ENCODE measurements at regions not wholly inside any gene's neighbourhood (a gene's known extent, or its start where the extent isn't known, plus 50 kb on each side); places are given as distances from the start of the nearest gene placed in this dataset.

DNA sequence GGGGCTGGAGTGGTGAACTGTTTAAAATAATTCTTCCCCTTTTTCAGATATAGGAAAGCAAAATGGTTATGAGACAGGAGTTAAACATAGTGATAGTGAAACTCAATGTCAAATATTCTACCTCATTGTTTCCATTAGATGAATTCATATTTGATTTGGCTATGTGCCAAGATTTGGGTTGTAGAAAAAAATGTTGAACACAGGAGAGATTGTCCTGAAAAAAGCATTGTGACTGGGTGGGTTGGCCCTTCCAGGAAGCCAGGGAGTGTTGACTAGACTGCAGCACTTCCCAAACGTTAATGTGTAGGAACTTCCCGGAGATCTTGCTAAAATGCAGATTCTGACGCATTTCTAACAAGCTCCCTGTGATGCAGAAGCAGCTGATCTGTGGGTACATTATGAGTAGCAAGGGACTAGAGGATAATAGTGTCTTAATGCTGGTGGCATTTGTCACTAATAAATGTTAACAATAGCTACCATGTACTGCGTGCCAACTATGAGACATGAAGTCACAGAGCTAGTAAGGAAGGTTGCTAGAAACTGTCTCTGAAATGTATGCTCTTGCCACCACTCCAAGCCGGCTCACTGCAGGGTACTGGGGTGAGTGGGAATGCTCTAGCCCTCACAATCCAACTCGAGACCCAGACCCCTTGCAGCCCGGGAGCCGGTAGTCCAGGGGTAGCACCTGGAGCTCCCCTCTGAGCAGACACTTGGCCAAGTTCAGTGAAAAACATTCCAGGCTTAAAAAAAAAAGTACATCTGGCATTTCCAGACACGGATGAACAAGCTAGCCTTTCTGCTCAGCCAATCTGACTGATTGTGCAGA, 120.6 kb downstream of the CD47 start:
- no peak for DNase-seq

DNA sequence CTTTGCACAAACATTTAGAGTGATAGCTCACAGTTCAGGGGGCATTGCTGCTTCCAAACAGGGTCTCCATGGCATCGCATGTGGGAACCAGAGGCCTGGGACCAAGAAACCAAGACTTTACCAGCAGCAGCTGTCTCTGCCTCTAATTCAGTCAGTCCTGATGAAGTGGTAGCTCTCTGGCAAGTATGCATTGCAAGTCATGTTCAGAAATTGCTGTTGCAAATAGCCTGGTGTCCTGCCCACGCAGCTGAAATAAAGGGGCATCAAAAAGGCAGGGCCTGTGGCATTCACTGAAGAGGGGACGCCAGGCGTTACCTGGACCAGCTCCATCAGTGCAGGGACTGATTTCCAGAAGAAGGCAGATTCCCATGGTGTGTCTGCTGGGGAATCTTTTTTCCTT, 121.3 kb downstream of the CD47 start:
- no peak for DNase-seq

DNA sequence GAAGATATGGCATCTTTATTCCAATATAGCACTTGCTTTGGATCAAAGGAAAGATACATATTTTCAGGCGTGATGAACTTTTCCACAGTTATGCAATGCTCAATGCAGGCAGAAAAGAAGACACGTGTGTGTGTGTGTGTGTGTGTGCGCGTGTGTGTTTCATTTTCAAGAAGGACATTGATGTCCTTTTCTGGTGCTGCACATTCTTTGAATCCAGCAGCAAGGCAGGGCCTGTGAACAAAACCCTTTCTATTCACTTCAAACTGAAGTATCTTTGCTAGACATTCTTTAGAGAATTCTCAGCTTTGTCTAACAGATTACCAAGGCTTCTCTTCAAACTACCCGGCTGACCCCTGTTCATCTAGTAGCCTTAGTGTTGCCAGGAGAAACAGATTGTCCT, 124.6 kb downstream of the CD47 start:
- no peak for DNase-seq

DNA sequence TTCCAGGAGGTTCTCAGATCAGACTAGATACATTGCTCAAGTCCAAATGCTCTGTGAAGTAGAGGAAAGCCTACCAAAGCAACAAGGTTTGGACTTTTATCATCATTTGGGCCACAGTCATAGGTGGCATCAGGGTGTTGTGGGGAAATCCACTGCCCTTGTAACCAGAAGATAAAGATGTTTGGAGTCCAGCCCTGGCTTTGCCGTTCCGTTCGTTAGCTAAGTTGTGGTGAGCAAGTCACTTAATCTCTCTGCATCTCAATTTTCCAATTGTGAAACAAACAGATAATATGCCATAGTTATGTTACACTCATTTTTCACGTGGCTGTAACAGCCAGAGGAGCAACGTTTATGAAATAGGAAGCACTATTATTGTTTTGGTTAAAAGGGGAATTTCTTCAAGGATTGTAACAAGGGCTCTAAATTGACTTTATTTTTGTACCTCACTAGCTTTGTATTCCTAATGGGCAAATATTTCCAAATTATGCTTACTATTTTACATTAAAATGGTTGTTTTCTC, 125.6 kb downstream of the CD47 start:
- no peak for DNase-seq

DNA sequence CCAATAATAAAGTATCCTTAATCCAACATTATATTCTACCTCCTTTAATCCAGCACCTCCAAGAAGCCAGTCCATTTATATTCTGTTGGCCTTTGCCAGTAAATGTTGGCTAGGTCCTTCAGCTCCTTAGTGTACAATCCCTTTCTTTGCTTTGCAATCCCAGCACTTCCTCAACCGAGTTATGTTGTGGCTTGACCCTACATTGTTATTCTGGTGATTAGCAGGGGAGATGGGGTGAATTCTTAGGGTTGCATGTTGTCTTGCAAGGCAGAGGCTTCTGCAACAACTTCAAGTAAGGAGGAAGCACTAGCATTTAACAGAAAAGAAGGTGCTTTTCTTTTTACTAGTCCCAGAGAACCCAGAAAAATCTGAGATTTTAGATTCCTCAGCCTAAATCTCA, 127.2 kb downstream of the CD47 start:
- no peak for DNase-seq

DNA sequence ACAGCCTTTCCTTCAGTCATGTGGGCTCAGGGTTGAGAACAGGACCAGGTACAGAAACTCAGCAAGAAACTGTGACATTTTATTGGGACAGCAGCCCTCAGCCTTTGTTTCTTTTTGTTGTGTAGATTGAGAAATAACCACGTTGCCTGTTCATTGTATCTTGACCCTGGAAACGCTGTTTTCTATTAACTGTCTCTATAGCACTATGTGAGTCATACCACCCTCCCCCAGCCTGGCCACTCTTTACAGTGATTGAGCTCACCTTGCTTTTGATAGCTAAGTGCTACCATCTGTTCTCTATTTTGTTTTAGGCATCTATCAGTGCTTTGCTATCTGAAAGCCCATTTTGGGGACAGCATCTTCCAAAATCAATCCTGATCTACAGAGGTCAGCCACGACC, 127.9 kb downstream of the CD47 start:
- DNase-seq: no peak

DNA sequence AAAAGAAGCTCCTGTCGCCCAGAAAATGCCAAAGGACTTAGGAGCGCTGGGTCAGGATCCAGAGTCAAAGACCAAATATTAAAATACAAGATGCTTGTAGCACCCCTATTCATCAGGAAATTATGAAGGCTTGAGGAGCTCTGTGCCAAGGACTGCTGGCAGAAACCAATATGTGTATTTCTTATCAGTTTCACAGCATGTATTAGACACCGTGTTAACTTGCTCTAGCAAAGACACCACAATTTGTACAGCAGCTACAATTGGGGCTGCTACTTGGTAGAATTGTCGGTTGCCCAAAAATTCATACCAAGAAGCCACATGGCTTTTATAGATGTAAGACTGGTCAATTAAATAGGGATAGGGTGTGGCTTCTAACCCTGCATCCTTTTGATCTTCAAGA, 128.8 kb downstream of the CD47 start:
- DNase-seq: no peak

DNA sequence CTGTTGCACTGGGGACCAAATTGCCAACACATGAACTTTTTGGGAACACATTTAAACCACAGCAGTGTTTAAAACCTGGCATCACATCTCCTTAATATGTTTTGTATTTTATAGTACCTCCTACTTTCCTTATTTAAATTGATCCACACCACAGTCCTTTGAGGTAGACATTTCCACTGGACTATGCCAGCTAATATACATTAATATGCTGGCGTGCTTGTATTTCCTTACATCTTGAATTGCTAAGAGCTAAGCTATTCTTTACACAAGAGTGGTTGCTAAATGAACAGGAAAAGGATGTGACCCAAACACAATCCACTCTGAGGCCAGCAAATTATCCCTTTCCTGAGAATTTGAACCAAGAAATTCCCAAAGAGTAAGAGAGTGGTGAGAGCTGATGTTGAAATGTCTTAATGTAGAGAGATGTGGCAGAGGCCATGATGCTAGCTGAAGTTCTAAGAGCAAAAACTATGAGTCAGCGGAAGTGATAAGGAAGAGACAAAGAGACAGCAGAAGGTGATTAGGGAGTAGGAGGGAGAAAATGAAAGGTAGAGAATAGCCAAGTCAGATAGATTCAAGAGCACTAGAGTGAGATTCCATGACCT, 131.2 kb downstream of the CD47 start:
- no peak for DNase-seq

DNA sequence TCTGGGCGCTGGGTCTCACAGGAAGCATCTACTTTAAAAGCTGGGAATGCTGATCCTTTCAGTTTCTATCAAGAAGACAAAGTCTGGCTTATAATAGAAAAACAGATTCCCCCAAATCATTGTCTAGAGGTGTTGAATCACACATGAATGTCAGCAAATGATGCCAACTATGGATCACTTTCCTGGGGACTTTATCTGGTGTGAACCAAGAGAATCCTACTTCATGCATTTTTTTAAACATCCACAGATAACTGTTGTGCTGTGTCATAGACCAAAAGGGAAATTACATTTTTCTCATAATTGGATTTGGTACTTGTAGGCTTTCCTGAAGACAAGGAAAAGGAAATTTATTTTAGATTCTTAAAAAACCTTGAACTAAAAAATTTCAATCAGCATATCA, 132.7 kb downstream of the CD47 start:
- no peak for DNase-seq

DNA sequence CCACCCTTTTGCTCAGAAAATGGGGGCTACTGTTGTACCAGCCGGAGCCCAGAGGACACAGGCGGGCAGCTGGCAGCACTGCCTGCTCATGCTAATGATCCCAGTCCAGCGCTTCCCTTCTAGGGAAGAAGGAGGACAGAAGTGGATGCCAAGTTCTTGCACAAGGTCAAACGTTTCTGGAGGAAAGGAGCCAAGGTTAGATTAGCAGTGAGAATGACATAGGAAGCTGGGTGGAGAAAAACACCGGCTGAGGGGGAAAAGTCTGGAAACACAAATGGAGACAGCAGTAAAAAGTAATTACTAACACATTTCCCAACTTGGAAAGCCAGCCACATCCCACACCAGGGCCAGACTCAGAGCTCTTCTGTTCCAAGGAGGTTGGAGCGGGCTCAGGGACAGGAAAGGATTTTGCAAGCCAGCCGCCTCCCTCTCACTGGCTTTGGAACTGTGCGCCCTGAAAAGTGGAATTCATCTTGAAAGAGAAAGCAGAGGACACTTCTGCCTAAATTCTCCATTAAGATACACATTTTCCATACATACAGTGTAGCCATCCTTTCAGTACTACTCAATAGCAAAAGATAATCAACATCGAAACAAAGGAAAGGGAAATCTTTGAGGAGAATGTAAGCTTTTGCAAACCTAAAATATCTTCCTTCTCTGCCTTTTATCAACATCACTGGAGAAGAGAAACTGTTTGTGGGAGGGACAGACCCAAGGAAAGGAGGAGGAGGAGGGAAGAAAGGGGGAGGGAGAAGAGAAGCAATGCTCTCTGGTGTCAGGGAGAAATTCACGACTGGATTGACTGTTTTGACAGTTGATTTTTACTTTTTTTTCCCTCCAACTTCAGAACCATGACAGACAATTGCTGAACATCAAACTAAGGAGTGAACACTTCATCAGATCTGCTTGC, 133.6 kb downstream of the CD47 start:
- DNase-seq: no peak

DNA sequence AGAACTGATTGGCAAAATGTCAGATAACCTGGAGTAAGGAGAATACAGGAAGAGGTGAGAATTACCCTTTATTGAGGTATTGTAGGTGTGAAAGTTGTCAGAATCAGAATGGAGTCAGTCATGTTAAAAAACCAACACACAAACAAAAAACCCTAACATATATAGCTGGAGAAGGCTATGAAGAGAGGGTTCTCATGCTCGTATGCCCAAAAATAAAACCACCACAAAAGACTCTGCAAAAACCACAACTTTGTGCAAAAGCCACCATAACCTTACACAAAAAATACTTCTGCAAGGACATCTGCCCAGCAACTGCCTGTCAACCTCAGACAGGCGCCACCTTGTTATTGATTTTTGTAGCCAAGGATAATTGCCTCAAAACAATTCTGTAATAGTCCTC, 136.0 kb downstream of the CD47 start:
- no peak for DNase-seq

DNA sequence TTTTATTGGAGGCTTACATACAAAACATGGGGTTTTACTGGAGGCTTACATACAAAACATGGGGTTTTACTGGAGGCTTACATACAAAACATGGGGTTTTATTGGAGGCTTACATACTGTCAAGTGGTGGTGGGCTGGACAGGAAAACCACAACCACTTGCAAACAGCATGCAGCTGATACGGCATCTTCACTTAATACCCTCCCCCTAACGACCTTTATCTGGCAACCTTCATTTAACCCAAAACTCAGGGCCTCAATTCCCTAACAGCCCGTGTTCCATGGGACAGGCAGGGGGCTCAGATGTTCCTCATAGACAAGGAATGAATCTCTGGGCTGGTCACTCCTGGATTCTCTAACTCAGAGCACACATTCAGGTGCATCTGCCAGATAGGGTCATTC, 137.1 kb downstream of the CD47 start:
- DNase-seq: no peak

DNA sequence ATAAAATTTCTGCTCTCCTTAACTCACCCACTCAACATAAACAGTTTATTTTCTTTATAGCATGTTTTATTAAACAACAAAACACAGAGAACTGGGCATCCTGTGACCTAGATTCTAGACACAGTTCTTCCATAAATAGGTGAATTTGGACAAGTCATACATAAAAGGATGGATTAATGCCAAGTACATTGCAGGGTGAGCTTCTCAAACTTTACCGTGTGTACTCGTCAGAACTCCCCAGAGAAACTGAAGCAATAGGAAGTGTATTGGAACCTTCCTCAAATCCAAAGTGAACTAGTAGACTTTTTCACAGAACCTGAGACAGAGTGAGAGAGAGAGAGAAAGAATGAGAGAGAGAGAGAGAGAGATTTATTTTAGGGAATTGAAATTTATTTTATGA, 139.7 kb downstream of the CD47 start:
- no peak for DNase-seq

DNA sequence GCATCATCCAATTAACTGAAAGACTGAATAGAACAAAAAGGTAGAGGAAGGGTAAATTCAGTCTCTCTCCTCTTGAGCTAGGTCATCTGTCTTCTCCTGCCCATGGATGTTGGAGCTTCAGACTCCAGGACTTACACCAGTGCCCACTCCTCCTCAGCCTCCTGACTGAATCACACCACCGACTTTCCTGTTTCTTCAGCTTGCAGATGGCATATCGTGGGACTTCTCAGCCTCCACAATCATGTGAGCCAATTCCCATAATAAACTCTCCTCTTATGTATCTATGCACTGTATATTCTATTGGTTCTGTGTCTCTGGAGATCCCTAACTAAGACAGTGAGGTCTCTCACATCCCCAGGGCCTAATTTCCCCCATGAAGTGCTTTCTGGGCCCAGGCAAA, 140.4 kb downstream of the CD47 start:
- no peak for DNase-seq

DNA sequence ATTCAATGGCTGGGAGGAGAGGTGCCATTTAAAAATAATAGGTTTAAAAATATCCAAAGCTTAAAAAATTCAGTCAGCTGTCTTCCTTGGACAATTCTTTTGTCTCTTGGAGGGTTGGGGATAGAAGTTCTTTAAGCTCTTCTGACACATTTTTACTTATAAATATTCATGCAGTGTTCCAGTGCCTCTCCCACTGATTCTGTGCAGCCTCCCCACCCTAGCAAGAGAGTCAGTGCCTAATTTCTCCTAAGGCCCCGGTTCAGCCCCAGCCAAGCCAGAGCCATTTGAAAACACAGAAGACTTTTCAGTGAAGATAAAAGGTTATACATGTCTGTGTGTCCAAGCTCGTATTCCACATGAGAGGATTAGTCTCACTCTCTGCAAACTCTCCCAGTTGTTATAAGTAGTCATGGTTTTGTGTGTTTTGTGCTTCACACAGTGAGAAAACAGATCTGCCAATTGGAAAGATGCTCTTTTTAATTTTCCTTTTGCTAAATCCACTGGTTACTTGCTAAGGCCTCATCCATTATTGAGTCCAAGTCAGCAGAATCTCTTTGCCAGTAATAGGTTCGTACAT, 141.3 kb downstream of the CD47 start:
- DNase-seq: no peak

DNA sequence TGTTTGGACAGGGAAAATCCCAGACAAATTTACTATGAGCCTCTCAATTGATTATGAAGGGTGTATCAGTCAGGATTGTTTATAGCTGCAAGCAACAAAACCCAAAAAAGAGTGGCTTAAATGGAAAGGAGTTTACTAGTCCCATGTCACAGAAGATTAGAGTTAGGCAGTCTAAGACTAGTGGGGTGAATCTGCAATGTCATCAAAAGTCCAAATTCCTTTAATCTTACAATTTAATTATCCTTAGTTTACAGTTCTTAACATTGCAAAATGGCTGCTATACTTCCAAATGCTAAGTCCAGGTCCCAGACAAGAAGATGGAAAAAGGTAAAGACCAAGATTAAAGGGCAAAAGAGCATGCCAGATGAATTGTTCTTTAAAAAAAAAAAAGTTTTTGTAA, 143.6 kb downstream of the CD47 start:
- DNase-seq: no peak

DNA sequence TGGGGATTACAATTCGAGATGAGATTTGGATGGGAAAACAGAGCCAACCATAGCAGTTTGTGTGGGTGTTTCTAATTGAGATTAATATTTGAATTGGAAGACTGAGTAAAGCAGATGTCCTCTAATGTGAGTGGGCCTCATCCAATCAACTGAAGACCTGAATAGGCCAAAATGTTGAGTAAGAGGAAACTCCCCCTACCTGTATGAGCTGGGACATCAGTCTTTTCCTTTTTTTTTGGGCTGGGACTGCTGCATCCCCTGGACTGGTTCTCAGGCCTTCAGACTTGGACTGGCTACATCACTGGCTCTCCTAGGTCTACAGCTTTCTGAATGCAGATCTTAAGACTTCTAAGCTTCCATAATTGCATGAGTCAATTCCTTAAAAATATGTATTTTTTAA, 144.1 kb downstream of the CD47 start:
- no peak for DNase-seq

DNA sequence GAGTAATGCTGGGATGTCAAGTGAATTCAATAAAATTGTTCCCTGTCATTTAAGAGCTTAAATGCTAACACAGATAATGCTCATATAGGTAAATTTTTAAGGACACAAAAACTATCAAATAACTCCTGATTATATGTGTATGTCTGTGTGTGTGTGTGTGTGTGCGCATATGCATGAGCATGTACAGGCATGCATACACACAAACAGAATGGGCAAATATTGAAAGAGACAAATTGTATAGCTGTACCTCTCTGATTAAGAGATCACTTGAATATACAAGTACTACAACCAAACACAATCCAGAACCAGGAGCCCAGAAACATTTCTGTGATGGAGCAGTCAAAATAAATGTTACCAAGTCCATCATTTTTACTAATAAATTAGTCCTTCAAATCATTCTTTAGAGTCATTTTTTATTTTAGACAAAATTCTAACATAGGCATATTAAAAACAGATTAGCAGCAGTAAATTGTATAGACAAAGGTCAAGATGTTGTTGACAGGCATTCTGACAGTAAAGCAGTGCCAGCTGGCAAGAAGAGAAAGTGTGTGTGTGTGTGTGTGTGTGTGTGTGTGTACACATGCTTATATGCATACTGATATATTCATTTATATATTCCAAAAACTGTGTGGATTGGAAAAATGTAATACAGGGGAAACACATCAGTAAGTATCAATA, 145.3 kb downstream of the CD47 start:
- no peak for DNase-seq

DNA sequence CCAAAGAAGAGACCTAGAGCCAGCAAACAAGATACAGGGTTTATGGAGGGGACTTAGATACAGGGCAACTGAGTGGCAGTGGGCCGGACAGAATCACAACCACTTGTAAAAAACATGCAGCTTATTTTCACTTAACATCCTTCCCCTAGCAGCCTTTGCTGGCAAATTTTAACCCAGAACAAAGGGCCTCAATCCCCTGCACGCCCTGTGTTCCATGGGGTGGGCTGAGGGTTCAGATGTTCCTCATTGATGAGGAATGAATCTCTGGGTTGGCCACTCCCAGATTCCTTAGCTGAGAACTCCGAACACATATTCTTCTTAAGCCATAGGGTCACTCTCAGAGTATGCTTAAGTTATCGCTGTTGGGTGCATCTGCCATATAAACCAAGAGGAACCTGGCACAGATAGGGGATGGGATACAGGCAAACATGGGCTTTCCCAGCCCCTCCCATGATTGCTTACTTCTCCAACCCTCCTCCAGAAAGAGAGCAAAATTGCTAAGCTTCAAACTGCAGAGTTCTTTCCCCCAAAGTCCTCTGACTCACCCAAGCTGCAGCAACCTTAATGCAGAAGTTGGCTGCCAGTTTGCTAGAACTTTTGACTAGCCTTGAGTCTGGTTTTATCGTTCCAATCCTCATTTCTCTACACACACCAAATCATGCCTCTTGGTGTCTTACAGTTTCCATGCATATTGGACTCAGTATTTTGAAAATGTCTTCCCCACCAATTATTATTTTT, 146.9 kb downstream of the CD47 start:
- DNase-seq: no peak

DNA sequence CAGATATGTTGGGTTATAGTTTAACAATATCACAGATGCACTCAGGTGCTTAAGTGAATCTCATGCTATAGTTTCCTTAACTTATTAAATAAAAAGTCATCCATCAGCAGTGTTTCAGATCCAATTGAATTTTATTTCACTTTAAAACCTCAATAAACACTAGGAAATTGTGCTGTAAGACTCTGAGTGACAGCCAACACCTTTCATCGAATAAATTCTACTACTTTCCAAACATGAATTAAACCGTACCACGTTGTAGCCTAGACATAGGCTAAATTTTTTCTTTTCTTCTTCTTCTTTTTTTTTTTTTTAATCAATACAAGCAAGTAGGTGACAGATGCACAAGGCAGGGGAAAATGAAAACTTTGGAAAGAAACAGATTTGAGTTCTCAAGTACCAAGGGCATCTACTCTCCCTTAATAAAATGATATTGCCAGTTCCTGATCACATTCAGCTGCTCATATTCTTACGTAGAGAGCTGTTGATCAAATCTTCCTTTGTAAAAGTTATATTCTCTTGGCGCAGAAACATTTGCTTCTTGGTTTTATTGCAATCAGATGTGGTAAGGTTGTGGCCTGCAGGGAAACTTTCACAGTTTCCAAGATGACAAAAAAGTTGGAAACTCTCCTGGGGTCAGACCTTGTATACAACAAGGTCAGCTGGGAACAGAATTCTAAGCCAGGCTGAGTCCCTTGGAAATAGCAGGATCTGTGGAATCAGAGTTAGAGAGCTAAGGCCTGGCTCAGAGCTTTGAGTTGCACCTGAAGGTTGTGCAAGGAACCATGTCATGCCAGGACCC, 147.7 kb downstream of the CD47 start:
- DNase-seq: no peak

DNA sequence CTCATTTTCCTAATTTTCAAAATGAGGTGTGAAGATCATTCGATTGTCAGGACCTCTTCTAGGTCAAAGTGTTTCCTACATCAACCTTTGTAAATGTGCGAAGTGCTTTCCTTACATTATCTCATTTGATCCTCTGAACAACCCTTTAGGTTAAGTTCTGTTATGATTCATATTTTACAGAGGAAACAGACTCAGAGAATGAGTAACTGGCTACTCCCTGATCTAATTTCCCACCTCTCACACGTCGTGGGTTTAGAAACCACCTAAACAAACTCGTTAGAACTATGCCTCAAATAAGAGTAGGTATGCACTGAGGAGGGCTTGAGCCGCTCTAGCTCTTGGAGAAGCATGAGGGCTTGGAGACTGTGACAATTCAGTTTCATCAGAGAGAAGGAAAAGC, 148.6 kb downstream of the CD47 start:
- DNase-seq: no peak

All from activated CD4-positive, alpha-beta T cell treated with anti-CD3 and anti-CD28 coated beads, Interleukin-2, amount 50 U/mL, for 1 hour (primary cell).